HepG2 (cell line): ENCODE measurements at regions not wholly inside any gene's neighbourhood (a gene's known extent, or its start where the extent isn't known, plus 50 kb on each side); places are given as distances from the start of the nearest gene placed in this dataset.

ENCODE experiments used
- ATAC-seq: fragments of 200-7000 bp; cut with Tn5 transposase; 3 replicates; pipeline ENCODE4 v1.9.1; 2020; ENCODE audit warnings: mild to moderate bottlenecking, moderate library complexity
- BruUV-seq: library from RNA; stranded (reverse); fragments of 400-500 nt; replicated peaks from 2 replicates; lab custom pipeline; 2021; lab: Mats Ljungman, UMichigan
- CTCF ChIA-PET: fragments of 300-600 bp; formaldehyde crosslinking; extraction: SDS; loops from one replicate; lab custom pipeline; 2021; ENCODE audit warnings: low total read pairs, inconsistent platforms, low intra/inter-chr PET ratio; lab: Yijun Ruan, JAX
- POLR2A ChIA-PET: fragments of 350-600 bp; sonication (Branson Sonifier 250); formaldehyde crosslinking; loops from one replicate; lab custom pipeline; 2020; ENCODE audit warnings: antibody characterized with exemption, inconsistent platforms; lab: Yijun Ruan, JAX
- DNase-seq: peaks from one replicate; pipeline ENCODE4 v3.0.0-alpha.2; 2015; ENCODE audit warnings: low spot score
- FAIRE-seq: peaks from 3 replicates; lab custom pipeline; 2011; peaks lifted over from hg19 to GRCh38; lab: Jason Lieb, UNC
- H2AFZ ChIP-seq: one replicate; pipeline ENCODE4 v1.6.1; 2011; ENCODE audit warnings: low read length, inconsistent platforms
- H3K27ac ChIP-seq: fragments of 300-600 bp; 3 replicates; pipeline ENCODE4 v1.8.0; 2011; ENCODE audit warnings: mixed run types, mild to moderate bottlenecking, mixed read lengths, low read length, inconsistent platforms; ENCODE audit not compliant: insufficient read depth; ENCODE audit errors: extremely low read length
- H3K27me3 ChIP-seq, 2 experiments: fragments of 200-600 bp in 1 of 2; 2 replicates in 1 of 2; 3 replicates in 1 of 2; pipeline versions ENCODE4 v1.6.0 to v1.8.0; 2011; ENCODE audit warnings: low read length in 2 of 2, mild to moderate bottlenecking in 2 of 2, moderate library complexity in 2 of 2, inconsistent platforms in 1 of 2; ENCODE audit not compliant: insufficient read depth in 2 of 2, control insufficient read depth in 1 of 2
- H3K36me3 ChIP-seq, 2 experiments: fragments of 200-600 bp in 1 of 2; replicated peaks in 1 of 2; 2 replicates in 1 of 2; 3 replicates in 1 of 2; pipeline versions ENCODE4 v1.5.1 to v1.8.0; 2011; ENCODE audit warnings: low read length in 2 of 2, inconsistent platforms in 1 of 2; ENCODE audit not compliant: insufficient read depth in 2 of 2, control insufficient read depth in 1 of 2
- H3K4me1 ChIP-seq: 2 replicates; pipeline ENCODE4 v1.5.1; 2012; ENCODE audit warnings: low read length, inconsistent platforms; ENCODE audit not compliant: insufficient read depth
- H3K4me2 ChIP-seq: 2 replicates; pipeline ENCODE4 v1.6.0; 2011; ENCODE audit warnings: low read depth, low read length, inconsistent platforms
- H3K4me3 ChIP-seq, 3 experiments: fragments of 200-600 bp in 1 of 3; sonication (generic), shearing (Covaris generic) in 1 of 3; replicated peaks in 1 of 3; 2 replicates each; pipeline ENCODE4 v1.5.1; 2011 to 2016; ENCODE audit warnings: low read length in 3 of 3, inconsistent platforms in 2 of 3, low read depth in 2 of 3, mild to moderate bottlenecking in 2 of 3, control low read depth in 1 of 3, mixed read lengths in 1 of 3; ENCODE audit not compliant: insufficient read depth in 1 of 3
- H3K79me2 ChIP-seq: one replicate; pipeline ENCODE4 v1.6.1; 2011; ENCODE audit warnings: low read length, inconsistent platforms; ENCODE audit not compliant: insufficient read depth
- H3K9ac ChIP-seq: 2 replicates; pipeline ENCODE4 v1.6.0; 2011; ENCODE audit warnings: mild to moderate bottlenecking, low read depth, low read length, inconsistent platforms; ENCODE audit not compliant: insufficient read depth
- H3K9me3 ChIP-seq: 2 replicates; pipeline ENCODE4 v1.5.1; 2012; ENCODE audit warnings: mild to moderate bottlenecking, low read length
- H4K20me1 ChIP-seq: 2 replicates; pipeline ENCODE4 v1.6.0; 2011; ENCODE audit warnings: inconsistent platforms, mild to moderate bottlenecking, low read length, moderate library complexity; ENCODE audit not compliant: insufficient read depth
- MAFF ChIP-seq: IDR thresholded peaks from 2 replicates; pipeline ENCODE4 v1.6.1; 2011; ENCODE audit warnings: low read depth, low read length, improper control_type of control experiment
- PHF5A ChIP-seq: IDR thresholded peaks from one replicate; pipeline ENCODE4 v1.6.1; 2018; ENCODE audit warnings: low read depth, missing genetic modification reagents; ENCODE audit not compliant: unreplicated experiment
- SIX4 ChIP-seq: sonication (generic); formaldehyde crosslinking; IDR thresholded peaks from 2 replicates; pipeline ENCODE4 v1.4.0; 2020; ENCODE audit warnings: missing genetic modification reagents
- WGBS: methylation state at CpG from one replicate; pipeline ENCODE4 v1.1.6; 2017; ENCODE audit warnings: low lambda C conversion rate; 5-methylcytosine and 5-hydroxymethylcytosine counted together
- in situ Hi-C: cut with HindIII; loops from 2 replicates; pipeline ENCODE4 v1.10.0; 2017; ENCODE audit warnings: low pct_unique_long_range_greater_than_20kb; ENCODE audit not compliant: extremely low pct_ligation_motif_present
- intact Hi-C: fragments of 100-400 bp; cut with micrococcal nuclease; formaldehyde crosslinking; loops from one replicate; pipeline ENCODE4 v1.10.0; 2022; ENCODE audit not compliant: unreplicated experiment
- TF ChIP-seq, protein P1 (sequence below): sonication (generic); formaldehyde crosslinking; IDR thresholded peaks from 2 replicates; pipeline ENCODE4 v1.9.0; 2021; ENCODE audit warnings: missing genetic modification reagents, mild to moderate bottlenecking, borderline replicate concordance
- TF ChIP-seq, protein P2 (sequence below): sonication (generic); formaldehyde crosslinking; IDR thresholded peaks from 2 replicates; pipeline ENCODE4 v1.4.0; 2020; ENCODE audit warnings: missing genetic modification reagents, borderline replicate concordance
- TF ChIP-seq, protein P3 (sequence below): sonication (generic); formaldehyde crosslinking; IDR thresholded peaks from 2 replicates; pipeline ENCODE4 v1.5.1; 2020; ENCODE audit warnings: mild to moderate bottlenecking, missing genetic modification reagents, borderline replicate concordance
- TF ChIP-seq, protein P4 (sequence below): sonication (generic); formaldehyde crosslinking; IDR thresholded peaks from 2 replicates; pipeline ENCODE4 v1.4.0; 2020; ENCODE audit warnings: low read depth, mild to moderate bottlenecking, missing genetic modification reagents

DNA sequence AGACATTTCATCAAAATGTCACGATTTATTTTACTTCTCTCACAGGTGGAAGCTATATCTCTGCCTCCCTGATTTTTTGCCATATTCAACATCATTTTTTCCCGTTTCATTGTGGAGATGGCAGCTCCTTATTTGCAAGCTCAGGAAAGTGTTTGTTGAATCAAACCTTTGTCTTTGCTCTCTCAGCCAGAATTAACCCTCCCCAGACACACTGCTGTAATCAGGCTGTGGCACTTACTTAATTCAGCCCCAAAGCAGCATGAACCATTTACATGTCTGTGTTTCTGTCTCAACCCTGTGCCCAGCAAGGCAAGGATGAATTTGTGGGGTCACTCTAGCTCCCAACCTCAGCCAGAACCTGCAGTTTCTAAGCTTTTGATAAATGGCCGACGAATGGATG, 397.2 kb downstream of the TCERG1L start:
- 0% methylated on average over 4 of the region's 4 CpGs for WGBS
- H3K27me3 ChIP-seq = no peaks in the 10 kb centered on the region
- ATAC-seq (no peak), FAIRE-seq (no peak), DNase-seq (no peak)
- H3K4me1 ChIP-seq = no peaks in the 10 kb centered on the region
- H3K9me3 ChIP-seq = peaks cover 21% of the 10 kb centered on the region; the same call in 1 of the 2 replicates
- H3K4me3 ChIP-seq = no peak overlapping the region
- CTCF ChIA-PET = no interaction called here
- H3K4me2 ChIP-seq = no peak overlapping the region
- intact Hi-C loops = no loop called here
- no peaks in the 10 kb centered on the region for H3K36me3 ChIP-seq
- no TSS peak for BruUV-seq
- in situ Hi-C loops = no loop called here
- H3K79me2 ChIP-seq = no peaks in the 10 kb centered on the region
- H4K20me1 ChIP-seq = no peaks in the 10 kb centered on the region
- POLR2A ChIA-PET = no interaction called here
- H3K9ac ChIP-seq = no peak overlapping the region
- no peak overlapping the region for H2AFZ ChIP-seq
- H3K27ac ChIP-seq = no peak overlapping the region
- TF ChIP-seq, protein P1, sequence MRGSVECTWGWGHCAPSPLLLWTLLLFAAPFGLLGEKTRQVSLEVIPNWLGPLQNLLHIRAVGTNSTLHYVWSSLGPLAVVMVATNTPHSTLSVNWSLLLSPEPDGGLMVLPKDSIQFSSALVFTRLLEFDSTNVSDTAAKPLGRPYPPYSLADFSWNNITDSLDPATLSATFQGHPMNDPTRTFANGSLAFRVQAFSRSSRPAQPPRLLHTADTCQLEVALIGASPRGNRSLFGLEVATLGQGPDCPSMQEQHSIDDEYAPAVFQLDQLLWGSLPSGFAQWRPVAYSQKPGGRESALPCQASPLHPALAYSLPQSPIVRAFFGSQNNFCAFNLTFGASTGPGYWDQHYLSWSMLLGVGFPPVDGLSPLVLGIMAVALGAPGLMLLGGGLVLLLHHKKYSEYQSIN = no peak
- TF ChIP-seq, protein P2, sequence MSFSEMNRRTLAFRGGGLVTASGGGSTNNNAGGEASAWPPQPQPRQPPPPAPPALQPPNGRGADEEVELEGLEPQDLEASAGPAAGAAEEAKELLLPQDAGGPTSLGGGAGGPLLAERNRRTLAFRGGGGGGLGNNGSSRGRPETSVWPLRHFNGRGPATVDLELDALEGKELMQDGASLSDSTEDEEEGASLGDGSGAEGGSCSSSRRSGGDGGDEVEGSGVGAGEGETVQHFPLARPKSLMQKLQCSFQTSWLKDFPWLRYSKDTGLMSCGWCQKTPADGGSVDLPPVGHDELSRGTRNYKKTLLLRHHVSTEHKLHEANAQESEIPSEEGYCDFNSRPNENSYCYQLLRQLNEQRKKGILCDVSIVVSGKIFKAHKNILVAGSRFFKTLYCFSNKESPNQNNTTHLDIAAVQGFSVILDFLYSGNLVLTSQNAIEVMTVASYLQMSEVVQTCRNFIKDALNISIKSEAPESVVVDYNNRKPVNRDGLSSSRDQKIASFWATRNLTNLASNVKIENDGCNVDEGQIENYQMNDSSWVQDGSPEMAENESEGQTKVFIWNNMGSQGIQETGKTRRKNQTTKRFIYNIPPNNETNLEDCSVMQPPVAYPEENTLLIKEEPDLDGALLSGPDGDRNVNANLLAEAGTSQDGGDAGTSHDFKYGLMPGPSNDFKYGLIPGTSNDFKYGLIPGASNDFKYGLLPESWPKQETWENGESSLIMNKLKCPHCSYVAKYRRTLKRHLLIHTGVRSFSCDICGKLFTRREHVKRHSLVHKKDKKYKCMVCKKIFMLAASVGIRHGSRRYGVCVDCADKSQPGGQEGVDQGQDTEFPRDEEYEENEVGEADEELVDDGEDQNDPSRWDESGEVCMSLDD (CRISPR knock-in tag) = no peak
- TF ChIP-seq SIX4 (CRISPR knock-in tag) (no peak), MAFF (no peak), PHF5A (CRISPR knock-in tag) (no peak)
- TF ChIP-seq, protein P3, sequence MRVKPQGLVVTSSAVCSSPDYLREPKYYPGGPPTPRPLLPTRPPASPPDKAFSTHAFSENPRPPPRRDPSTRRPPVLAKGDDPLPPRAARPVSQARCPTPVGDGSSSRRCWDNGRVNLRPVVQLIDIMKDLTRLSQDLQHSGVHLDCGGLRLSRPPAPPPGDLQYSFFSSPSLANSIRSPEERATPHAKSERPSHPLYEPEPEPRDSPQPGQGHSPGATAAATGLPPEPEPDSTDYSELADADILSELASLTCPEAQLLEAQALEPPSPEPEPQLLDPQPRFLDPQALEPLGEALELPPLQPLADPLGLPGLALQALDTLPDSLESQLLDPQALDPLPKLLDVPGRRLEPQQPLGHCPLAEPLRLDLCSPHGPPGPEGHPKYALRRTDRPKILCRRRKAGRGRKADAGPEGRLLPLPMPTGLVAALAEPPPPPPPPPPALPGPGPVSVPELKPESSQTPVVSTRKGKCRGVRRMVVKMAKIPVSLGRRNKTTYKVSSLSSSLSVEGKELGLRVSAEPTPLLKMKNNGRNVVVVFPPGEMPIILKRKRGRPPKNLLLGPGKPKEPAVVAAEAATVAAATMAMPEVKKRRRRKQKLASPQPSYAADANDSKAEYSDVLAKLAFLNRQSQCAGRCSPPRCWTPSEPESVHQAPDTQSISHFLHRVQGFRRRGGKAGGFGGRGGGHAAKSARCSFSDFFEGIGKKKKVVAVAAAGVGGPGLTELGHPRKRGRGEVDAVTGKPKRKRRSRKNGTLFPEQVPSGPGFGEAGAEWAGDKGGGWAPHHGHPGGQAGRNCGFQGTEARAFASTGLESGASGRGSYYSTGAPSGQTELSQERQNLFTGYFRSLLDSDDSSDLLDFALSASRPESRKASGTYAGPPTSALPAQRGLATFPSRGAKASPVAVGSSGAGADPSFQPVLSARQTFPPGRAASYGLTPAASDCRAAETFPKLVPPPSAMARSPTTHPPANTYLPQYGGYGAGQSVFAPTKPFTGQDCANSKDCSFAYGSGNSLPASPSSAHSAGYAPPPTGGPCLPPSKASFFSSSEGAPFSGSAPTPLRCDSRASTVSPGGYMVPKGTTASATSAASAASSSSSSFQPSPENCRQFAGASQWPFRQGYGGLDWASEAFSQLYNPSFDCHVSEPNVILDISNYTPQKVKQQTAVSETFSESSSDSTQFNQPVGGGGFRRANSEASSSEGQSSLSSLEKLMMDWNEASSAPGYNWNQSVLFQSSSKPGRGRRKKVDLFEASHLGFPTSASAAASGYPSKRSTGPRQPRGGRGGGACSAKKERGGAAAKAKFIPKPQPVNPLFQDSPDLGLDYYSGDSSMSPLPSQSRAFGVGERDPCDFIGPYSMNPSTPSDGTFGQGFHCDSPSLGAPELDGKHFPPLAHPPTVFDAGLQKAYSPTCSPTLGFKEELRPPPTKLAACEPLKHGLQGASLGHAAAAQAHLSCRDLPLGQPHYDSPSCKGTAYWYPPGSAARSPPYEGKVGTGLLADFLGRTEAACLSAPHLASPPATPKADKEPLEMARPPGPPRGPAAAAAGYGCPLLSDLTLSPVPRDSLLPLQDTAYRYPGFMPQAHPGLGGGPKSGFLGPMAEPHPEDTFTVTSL (CRISPR knock-in tag) = no peak
- TF ChIP-seq, protein P4, sequence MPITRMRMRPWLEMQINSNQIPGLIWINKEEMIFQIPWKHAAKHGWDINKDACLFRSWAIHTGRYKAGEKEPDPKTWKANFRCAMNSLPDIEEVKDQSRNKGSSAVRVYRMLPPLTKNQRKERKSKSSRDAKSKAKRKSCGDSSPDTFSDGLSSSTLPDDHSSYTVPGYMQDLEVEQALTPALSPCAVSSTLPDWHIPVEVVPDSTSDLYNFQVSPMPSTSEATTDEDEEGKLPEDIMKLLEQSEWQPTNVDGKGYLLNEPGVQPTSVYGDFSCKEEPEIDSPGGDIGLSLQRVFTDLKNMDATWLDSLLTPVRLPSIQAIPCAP = no peak
